ENCODE measurements at regions not wholly inside any gene's neighbourhood (a gene's known extent, or its start where the extent isn't known, plus 50 kb on each side); places are given as distances from the start of the nearest gene placed in this dataset.

GRCh38 chr5:51895834-51896233, 512.6 kb downstream of the ISL1 start:
- H3K9me3 ChIP-seq = no peaks in the 10 kb centered on the region
- no peak overlapping the region for H3K27ac ChIP-seq
- intact Hi-C loops (cut with DNase I) = no loop called here
- H3K27me3 ChIP-seq = no peaks in the 10 kb centered on the region
- H3K4me3 ChIP-seq (replicated peaks in 1 of 3) = no peak overlapping the region
- DNase-seq = no peak
- no peaks in the 10 kb centered on the region for H3K4me1 ChIP-seq
- no peaks in the 10 kb centered on the region for H3K36me3 ChIP-seq
- TF ChIP-seq CTCF (IDR thresholded peaks at IDR 0.05) (no peak), POLR2A (IDR thresholded peaks at IDR 0.05) (no peak)

- Histone ChIP-seq H3K4me1 (no peaks in the 10 kb centered on the region), H3K27ac (no peak overlapping the region), H3K36me3 (no peaks in the 10 kb centered on the region), H3K4me3 (replicated peaks in 1 of 3) (no peak overlapping the region), H3K9me3 (no peaks in the 10 kb centered on the region), H3K27me3 (no peaks in the 10 kb centered on the region)
- DNase-seq = no peak
- intact Hi-C loops (cut with DNase I) = no loop called here
- TF ChIP-seq POLR2A (IDR thresholded peaks at IDR 0.05) = no peak
- no peak for TF ChIP-seq CTCF (IDR thresholded peaks at IDR 0.05)
Measured at GRCh38 chr5:51902512-51902911, 519.3 kb downstream of the ISL1 start.

GRCh38 chr5:51908215-51908614, 525.0 kb downstream of the ISL1 start:
- H3K27ac ChIP-seq = no peak overlapping the region
- H3K9me3 ChIP-seq = no peaks in the 10 kb centered on the region
- no peak overlapping the region for H3K4me3 ChIP-seq (replicated peaks in 1 of 3)
- intact Hi-C loops (cut with DNase I) = no loop called here
- DNase-seq = no peak
- H3K27me3 ChIP-seq = no peaks in the 10 kb centered on the region
- H3K4me1 ChIP-seq = no peaks in the 10 kb centered on the region
- H3K36me3 ChIP-seq = no peaks in the 10 kb centered on the region
- no peak for TF ChIP-seq POLR2A (IDR thresholded peaks at IDR 0.05)
- TF ChIP-seq CTCF (IDR thresholded peaks at IDR 0.05) = no peak

- Histone ChIP-seq H3K27me3 (no peaks in the 10 kb centered on the region), H3K36me3 (no peaks in the 10 kb centered on the region), H3K9me3 (no peaks in the 10 kb centered on the region), H3K4me3 (replicated peaks in 1 of 3) (no peak overlapping the region), H3K27ac (no peak overlapping the region), H3K4me1 (no peaks in the 10 kb centered on the region)
- DNase-seq = no peak
- no peak for TF ChIP-seq POLR2A (IDR thresholded peaks at IDR 0.05)
- no peak for TF ChIP-seq CTCF (IDR thresholded peaks at IDR 0.05)
- intact Hi-C loops (cut with DNase I) = no loop called here
- 77 to 81% methylated on average over 3 of the region's 3 CpGs for WGBS, 2 donors
Measured at GRCh38 chr5:51944500-51945125, 561.4 kb downstream of the ISL1 start.

GRCh38 chr5:51958473-51958872, 575.2 kb downstream of the ISL1 start:
- TF ChIP-seq CTCF (IDR thresholded peaks at IDR 0.05) (no peak), POLR2A (IDR thresholded peaks at IDR 0.05) (no peak)
- H3K4me3 ChIP-seq (replicated peaks in 1 of 3) = no peak overlapping the region
- no peaks in the 10 kb centered on the region for H3K9me3 ChIP-seq
- WGBS, 2 donors = 91 to 98% methylated on average over 1 of the region's 1 CpG
- no peaks in the 10 kb centered on the region for H3K4me1 ChIP-seq
- intact Hi-C loops (cut with DNase I) = no loop called here
- H3K27ac ChIP-seq = no peak overlapping the region
- H3K36me3 ChIP-seq = no peaks in the 10 kb centered on the region
- no peaks in the 10 kb centered on the region for H3K27me3 ChIP-seq
- DNase-seq = no peak

Measured in thyroid gland (tissue), 4 donors.